ENCODE measurements at regions not wholly inside any gene's neighbourhood (a gene's known extent, or its start where the extent isn't known, plus 50 kb on each side); places are given as distances from the start of the nearest gene placed in this dataset.

GRCh38 chr1:51025374-51025773, 55.3 kb downstream of the CDKN2C start:
- DNase-seq (ENCODE audit: low read depth) = no peak

DNA sequence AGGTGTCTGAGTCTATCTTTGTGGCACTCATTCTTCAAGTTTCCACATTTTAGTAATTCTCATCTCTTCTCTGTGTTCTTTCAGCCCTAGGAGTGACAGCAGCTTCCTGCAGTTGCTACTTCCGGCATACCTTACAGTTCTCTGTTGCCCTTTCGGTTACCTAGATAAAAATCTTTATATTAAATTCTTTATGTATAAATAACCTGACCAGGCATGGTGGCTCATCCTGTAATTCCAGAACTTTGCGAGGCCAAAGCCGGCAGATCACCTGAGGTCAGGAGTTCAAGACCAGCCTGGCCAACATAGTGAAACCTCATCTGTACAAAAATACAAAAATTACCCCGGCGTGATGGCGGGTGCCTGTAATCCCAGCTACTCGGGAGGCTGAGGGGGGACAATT, 62.9 kb downstream of the CDKN2C start:
- no peak for DNase-seq (ENCODE audit: low read depth)

- DNase-seq (ENCODE audit: low read depth) = peak; percentile 18
Observed at GRCh38 chr1:51044199-51044598, 57.8 kb upstream of the C1orf185 start.

GRCh38 chr1:51044834-51045233, 57.2 kb upstream of the C1orf185 start:
- DNase-seq (ENCODE audit: low read depth) = peak; percentile 16

GRCh38 chr1:51048021-51048420, 54.0 kb upstream of the C1orf185 start:
- DNase-seq (ENCODE audit: low read depth) = no peak

DNA sequence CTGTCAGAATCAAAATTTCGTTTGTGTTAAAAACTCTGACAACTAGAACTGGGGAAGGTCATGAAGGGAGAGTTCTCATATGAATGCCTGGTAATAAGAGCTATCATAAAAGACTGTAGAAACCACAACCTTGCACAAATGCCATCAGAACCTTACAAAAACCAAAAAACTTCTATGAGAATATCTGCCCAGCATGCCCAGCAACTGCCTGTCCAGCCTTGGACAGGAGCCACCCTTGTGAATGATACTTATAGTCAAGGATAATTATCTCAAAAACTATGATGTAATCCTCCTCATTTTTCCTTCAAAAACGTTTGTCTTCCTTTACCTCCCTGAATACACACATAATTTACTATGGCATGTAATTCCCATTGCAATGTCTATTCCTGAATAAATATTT, 53.4 kb upstream of the C1orf185 start:
- DNase-seq (ENCODE audit: low read depth) = no peak

All from RPMI7951 (cell line).